ENCODE measurements at regions not wholly inside any gene's neighbourhood (a gene's known extent, or its start where the extent isn't known, plus 50 kb on each side); places are given as distances from the start of the nearest gene placed in this dataset.

DNA sequence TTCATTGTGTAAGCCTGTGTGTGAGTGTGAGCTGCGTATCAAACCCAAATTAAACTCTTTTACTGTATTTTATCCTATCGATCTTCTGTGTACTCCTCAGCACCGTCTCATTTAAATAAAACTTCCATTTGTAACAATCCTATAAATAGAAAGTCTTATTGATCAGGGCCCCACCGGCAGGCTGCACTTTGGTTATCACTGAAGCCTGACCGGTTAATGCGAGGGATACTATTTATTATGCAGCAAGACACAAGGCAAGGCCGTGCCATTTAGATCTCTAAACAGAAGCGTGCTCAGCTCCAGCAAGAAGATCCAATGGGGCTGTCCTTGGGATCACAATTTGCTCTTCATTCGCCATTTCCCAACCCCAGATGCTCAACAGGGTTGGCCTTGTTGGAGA lies 252.6 kb upstream of the TSHZ3 start:
- H3K36me3 ChIP-seq (ENCODE audit: control insufficient read depth in 4 of 4, insufficient read depth in 4 of 4, low read length in 4 of 4) = no peaks in the 10 kb centered on the region
- H3K4me1 ChIP-seq (ENCODE audit: control insufficient read depth in 5 of 5, insufficient read depth in 5 of 5, low read length in 5 of 5) = peaks cover 0 to 12% (median 0%) of the 10 kb centered on the region in 5 donors
- H3K9ac ChIP-seq (ENCODE audit: insufficient read depth in 1 of 2, low read length in 2 of 2) = no peak overlapping the region
- H3K4me3 ChIP-seq = no peak overlapping the region
- TF ChIP-seq CTCF (IDR thresholded peaks at IDR 0.05; ENCODE audit: control extremely low read depth, extremely low read depth) = no peak
- no peak overlapping the region for H3K27ac ChIP-seq (ENCODE audit: low read depth in 1 of 2, low read length in 1 of 2)
- whole genome bisulfite sequencing, 2 donors = 88 to 91% methylated on average over 9 of the region's 9 CpGs
- H3K27me3 ChIP-seq (ENCODE audit: control insufficient read depth in 3 of 3, insufficient read depth in 3 of 3, low read length in 2 of 3) = no peaks in the 10 kb centered on the region
- no peak for DNase-seq
- ATAC-seq (ENCODE audit: insufficient read depth, low FRiP score) = no peak
- no peaks in the 10 kb centered on the region for H3K9me3 ChIP-seq (ENCODE audit: control insufficient read depth in 4 of 4, insufficient read depth in 3 of 4, low read length in 3 of 4)

GRCh38 chr19:31602548-31602947 lies 253.3 kb upstream of the TSHZ3 start:
- ATAC-seq (ENCODE audit: insufficient read depth, low FRiP score) = no peak
- Histone ChIP-seq H3K9me3 (ENCODE audit: control insufficient read depth in 4 of 4, insufficient read depth in 3 of 4, low read length in 3 of 4) (no peaks in the 10 kb centered on the region), H3K27me3 (ENCODE audit: control insufficient read depth in 3 of 3, insufficient read depth in 3 of 3, low read length in 2 of 3) (no peaks in the 10 kb centered on the region), H3K4me1 (ENCODE audit: control insufficient read depth in 5 of 5, insufficient read depth in 5 of 5, low read length in 5 of 5) (peaks cover 0 to 12% (median 0%) of the 10 kb centered on the region in 5 donors), H3K4me3 (no peak overlapping the region), H3K9ac (ENCODE audit: insufficient read depth in 1 of 2, low read length in 2 of 2) (no peak overlapping the region), H3K36me3 (ENCODE audit: control insufficient read depth in 4 of 4, insufficient read depth in 4 of 4, low read length in 4 of 4) (no peaks in the 10 kb centered on the region), H3K27ac (ENCODE audit: low read depth in 1 of 2, low read length in 1 of 2) (no peak overlapping the region)
- WGBS, 2 donors = 94 to 95% methylated on average over 4 of the region's 4 CpGs
- no peak for DNase-seq
- TF ChIP-seq CTCF (IDR thresholded peaks at IDR 0.05; ENCODE audit: control extremely low read depth, extremely low read depth) = no peak

DNA sequence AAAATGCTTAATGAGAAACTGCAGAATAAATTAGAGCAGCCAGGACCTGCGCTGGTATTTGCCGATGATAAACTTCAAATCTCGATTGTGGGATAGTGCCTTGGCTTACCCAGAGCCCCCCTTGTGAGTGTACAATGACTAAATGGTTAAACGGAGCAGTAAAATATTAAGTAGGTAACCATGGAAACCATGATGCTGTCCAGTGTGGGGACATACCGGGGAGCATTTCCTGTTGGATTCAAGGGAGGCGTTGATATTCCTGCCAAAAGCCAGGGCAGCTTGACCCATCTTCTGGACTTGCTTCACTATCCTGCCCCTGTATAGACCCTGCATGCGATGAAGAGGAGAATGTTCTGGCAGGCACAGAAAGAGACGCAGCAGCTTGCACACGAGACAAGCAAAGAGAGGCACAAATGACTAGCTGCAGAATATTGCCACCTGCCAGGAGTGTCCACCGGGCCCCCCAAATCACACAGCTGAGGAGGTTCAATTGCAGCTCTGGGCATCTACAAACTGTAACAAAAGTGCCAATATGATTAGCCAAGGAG lies 255.3 kb upstream of the TSHZ3 start:
- no peak for ATAC-seq (ENCODE audit: insufficient read depth, low FRiP score)
- DNase-seq = peak; percentile 45 to 66 (median 62)
- no peaks in the 10 kb centered on the region for H3K9me3 ChIP-seq (ENCODE audit: control insufficient read depth in 4 of 4, insufficient read depth in 3 of 4, low read length in 3 of 4)
- no peak overlapping the region for H3K4me3 ChIP-seq
- no peak for TF ChIP-seq CTCF (IDR thresholded peaks at IDR 0.05; ENCODE audit: control extremely low read depth, extremely low read depth)
- H3K27me3 ChIP-seq (ENCODE audit: control insufficient read depth in 3 of 3, insufficient read depth in 3 of 3, low read length in 2 of 3) = no peaks in the 10 kb centered on the region
- whole genome bisulfite sequencing, 2 donors = 68 to 74% methylated on average over 10 of the region's 10 CpGs
- H3K9ac ChIP-seq (ENCODE audit: insufficient read depth in 1 of 2, low read length in 2 of 2) = no peak overlapping the region
- H3K36me3 ChIP-seq (ENCODE audit: control insufficient read depth in 4 of 4, insufficient read depth in 4 of 4, low read length in 4 of 4) = no peaks in the 10 kb centered on the region
- peaks cover 0 to 8% (median 0%) of the 10 kb centered on the region in 5 donors for H3K4me1 ChIP-seq (ENCODE audit: control insufficient read depth in 5 of 5, insufficient read depth in 5 of 5, low read length in 5 of 5)
- H3K27ac ChIP-seq (ENCODE audit: low read depth in 1 of 2, low read length in 1 of 2) = no peak overlapping the region

- DNase-seq (no peak), ATAC-seq (ENCODE audit: insufficient read depth, low FRiP score) (no peak)
- no peaks in the 10 kb centered on the region for H3K27me3 ChIP-seq (ENCODE audit: control insufficient read depth in 3 of 3, insufficient read depth in 3 of 3, low read length in 2 of 3)
- no peak for TF ChIP-seq CTCF (IDR thresholded peaks at IDR 0.05; ENCODE audit: control extremely low read depth, extremely low read depth)
- no peaks in the 10 kb centered on the region for H3K36me3 ChIP-seq (ENCODE audit: control insufficient read depth in 4 of 4, insufficient read depth in 4 of 4, low read length in 4 of 4)
- no peak overlapping the region for H3K27ac ChIP-seq (ENCODE audit: low read depth in 1 of 2, low read length in 1 of 2)
- H3K4me1 ChIP-seq (ENCODE audit: control insufficient read depth in 5 of 5, insufficient read depth in 5 of 5, low read length in 5 of 5) = peaks cover 0 to 18% (median 0%) of the 10 kb centered on the region in 5 donors
- H3K9me3 ChIP-seq (ENCODE audit: control insufficient read depth in 4 of 4, insufficient read depth in 3 of 4, low read length in 3 of 4) = no peaks in the 10 kb centered on the region
- no peak overlapping the region for H3K4me3 ChIP-seq
- no peak overlapping the region for H3K9ac ChIP-seq (ENCODE audit: insufficient read depth in 1 of 2, low read length in 2 of 2)
- WGBS, 2 donors = 92% methylated on average over 8 of the region's 8 CpGs
Measured at GRCh38 chr19:31610018-31610417, 260.8 kb upstream of the TSHZ3 start.

Data from lung (tissue), 11 donors.